H1 (cell line): ENCODE measurements at regions not wholly inside any gene's neighbourhood (a gene's known extent, or its start where the extent isn't known, plus 50 kb on each side); places are given as distances from the start of the nearest gene placed in this dataset.

ENCODE experiments used
- CTCF ChIA-PET: fragments of 300-600 bp; sonication (Branson Sonifier 250); formaldehyde crosslinking; loops from one replicate; lab custom pipeline; 2021; ENCODE audit not compliant: partially characterized antibody; lab: Charles Lee
- POLR2A ChIA-PET: fragments of 300-600 bp; sonication (Branson Sonifier 250); formaldehyde crosslinking; loops from one replicate; lab custom pipeline; 2021; ENCODE audit warnings: inconsistent platforms; ENCODE audit not compliant: partially characterized antibody; lab: Charles Lee
- DNase-seq, 2 experiments: peaks; one replicate each; pipeline versions ENCODE4 v3.0.0 to v3.0.0-alpha.2; 2010 to 2022; ENCODE audit warnings: low spot score in 2 of 2, low read depth in 1 of 2, mixed read lengths in 1 of 2
- FAIRE-seq: peaks from 2 replicates; lab custom pipeline; 2011; peaks lifted over from hg19 to GRCh38; lab: Jason Lieb, UNC
- H2AFZ ChIP-seq: 2 replicates; pipeline ENCODE4 v1.8.1; 2012; ENCODE audit warnings: low read length, inconsistent platforms
- H2AK5ac ChIP-seq: 2 replicates; pipeline ENCODE4 v1.6.1; 2013; ENCODE audit warnings: low read depth, low read length
- H2BK120ac ChIP-seq: replicated peaks from 2 replicates; pipeline ENCODE3; 2013; ENCODE audit warnings: low read depth, low read length, inconsistent platforms
- H2BK12ac ChIP-seq: 2 replicates; pipeline ENCODE4 v1.6.1; 2013; ENCODE audit warnings: low read depth, low read length
- H2BK15ac ChIP-seq: 2 replicates; pipeline ENCODE4 v1.6.1; 2013; ENCODE audit warnings: low read length
- H2BK20ac ChIP-seq: 2 replicates; pipeline ENCODE4 v1.6.1; 2013; ENCODE audit warnings: low read length
- H2BK5ac ChIP-seq: 2 replicates; pipeline ENCODE4 v1.6.1; 2013; ENCODE audit warnings: low read depth, low read length
- H3K14ac ChIP-seq: 2 replicates; pipeline ENCODE4 v1.6.1; 2013; ENCODE audit warnings: inconsistent platforms; ENCODE audit not compliant: insufficient read length
- H3K18ac ChIP-seq: 2 replicates; pipeline ENCODE4 v1.6.1; 2013; ENCODE audit warnings: low read length; ENCODE audit errors: extremely low read depth
- H3K23ac ChIP-seq: 2 replicates; pipeline ENCODE4 v1.6.1; 2013; ENCODE audit warnings: inconsistent platforms; ENCODE audit not compliant: insufficient read length
- H3K23me2 ChIP-seq: 2 replicates; pipeline ENCODE4 v1.6.1; 2013; ENCODE audit warnings: low read depth, low read length
- H3K27ac ChIP-seq: 2 replicates; pipeline ENCODE4 v1.6.1; 2011; ENCODE audit warnings: low read depth, low read length, inconsistent platforms
- H3K27me3 ChIP-seq, 4 experiments: replicated peaks in 1 of 4; 1 replicate in 1 of 4; 2 replicates in 3 of 4; pipeline versions ENCODE4 v1.6.1 to v1.8.1; 2011 to 2013; ENCODE audit warnings: low read length in 3 of 4, mild to moderate bottlenecking in 3 of 4, inconsistent platforms in 2 of 4, mixed read lengths in 2 of 4, moderate library complexity in 1 of 4; ENCODE audit not compliant: control insufficient read depth in 3 of 4, insufficient read depth in 3 of 4; ENCODE audit errors: extremely low read depth in 1 of 4
- H3K36me3 ChIP-seq, 4 experiments: 2 replicates each; pipeline versions ENCODE4 v1.6.1 to v1.8.1; 2011 to 2013; ENCODE audit warnings: mild to moderate bottlenecking in 4 of 4, low read length in 3 of 4, moderate library complexity in 2 of 4, control low read depth in 1 of 4, inconsistent platforms in 1 of 4; ENCODE audit not compliant: insufficient read depth in 4 of 4, control insufficient read depth in 2 of 4
- H3K4ac ChIP-seq: replicated peaks from 2 replicates; pipeline ENCODE3; 2013; ENCODE audit warnings: low read length, low read depth, mixed read lengths, inconsistent platforms; ENCODE audit not compliant: insufficient read length
- H3K4me1 ChIP-seq, 4 experiments: replicated peaks in 1 of 4; 1 replicate in 1 of 4; 2 replicates in 3 of 4; pipeline versions ENCODE4 v1.6.1 to v1.8.1; 2011 to 2013; ENCODE audit warnings: low read length in 3 of 4, inconsistent platforms in 2 of 4, mixed read lengths in 1 of 4; ENCODE audit not compliant: insufficient read depth in 4 of 4, control insufficient read depth in 3 of 4
- H3K4me2 ChIP-seq, 2 experiments: 2 replicates each; pipeline versions ENCODE4 v1.6.1 to v1.8.1; 2011 to 2013; ENCODE audit warnings: low read depth in 2 of 2, low read length in 2 of 2, control low read depth in 1 of 2, inconsistent platforms in 1 of 2, mild to moderate bottlenecking in 1 of 2; ENCODE audit not compliant: insufficient read depth in 1 of 2
- H3K4me3 ChIP-seq, 4 experiments: fragments of 200-600, 300-600 bp in 1 of 4; sonication (generic), shearing (Covaris generic), sonication (Bioruptor Twin) in 1 of 4; 2 replicates each; pipeline versions ENCODE4 v1.5.1 to v1.8.1; 2011 to 2016; ENCODE audit warnings: low read length in 4 of 4, low read depth in 3 of 4, control low read depth in 2 of 4, inconsistent platforms in 2 of 4, mild to moderate bottlenecking in 2 of 4, mixed read lengths in 1 of 4, moderate library complexity in 1 of 4; ENCODE audit not compliant: insufficient read depth in 2 of 4; ENCODE audit errors: extremely low read depth in 1 of 4
- H3K56ac ChIP-seq: replicated peaks from 2 replicates; pipeline ENCODE3; 2013; ENCODE audit warnings: low read depth, mild to moderate bottlenecking, mixed read lengths, low read length, inconsistent platforms; ENCODE audit not compliant: insufficient read length
- H3K79me1 ChIP-seq: 2 replicates; pipeline ENCODE4 v1.6.1; 2013; ENCODE audit warnings: low read depth, low read length, control low read depth
- H3K79me2 ChIP-seq, 2 experiments: 2 replicates each; pipeline versions ENCODE4 v1.6.1 to v1.8.1; 2012 to 2013; ENCODE audit warnings: low read length in 2 of 2, mild to moderate bottlenecking in 2 of 2, inconsistent platforms in 1 of 2; ENCODE audit not compliant: insufficient read depth in 2 of 2, control insufficient read depth in 1 of 2
- H3K9ac ChIP-seq, 4 experiments: replicated peaks in 1 of 4; 1 replicate in 1 of 4; 2 replicates in 3 of 4; pipeline versions ENCODE4 v1.6.1 to v1.8.1; 2011 to 2013; ENCODE audit warnings: low read depth in 3 of 4, low read length in 3 of 4, control low read depth in 2 of 4, mild to moderate bottlenecking in 2 of 4, moderate library complexity in 2 of 4, inconsistent platforms in 1 of 4; ENCODE audit errors: extremely low read depth in 1 of 4
- H3K9me3 ChIP-seq, 2 experiments: 2 replicates each; pipeline versions ENCODE4 v1.6.1 to v1.8.1; 2012 to 2013; ENCODE audit warnings: mild to moderate bottlenecking in 2 of 2, moderate library complexity in 2 of 2, control low read depth in 1 of 2, inconsistent platforms in 1 of 2, low read depth in 1 of 2, low read length in 1 of 2, mixed read lengths in 1 of 2; ENCODE audit not compliant: insufficient read depth in 2 of 2
- H4K20me1 ChIP-seq, 2 experiments: replicated peaks in 1 of 2; 2 replicates each; pipeline versions ENCODE3 to v1.8.1; 2011 to 2013; ENCODE audit warnings: inconsistent platforms in 2 of 2, low read length in 2 of 2, mild to moderate bottlenecking in 1 of 2; ENCODE audit not compliant: insufficient read depth in 2 of 2, control insufficient read depth in 1 of 2
- H4K5ac ChIP-seq: 2 replicates; pipeline ENCODE4 v1.6.1; 2013; ENCODE audit warnings: low read length, low read depth, mixed read lengths, inconsistent platforms; ENCODE audit not compliant: insufficient read length
- H4K8ac ChIP-seq: 2 replicates; pipeline ENCODE4 v1.8.0; 2013; ENCODE audit warnings: mild to moderate bottlenecking, moderate library complexity, low read length, inconsistent platforms; ENCODE audit not compliant: insufficient read depth; ENCODE audit errors: extremely low read depth
- H4K91ac ChIP-seq: replicated peaks from 2 replicates; pipeline ENCODE3; 2013; ENCODE audit warnings: low read length, mixed read lengths, inconsistent platforms; ENCODE audit not compliant: insufficient read length
- ATF3 ChIP-seq: IDR thresholded peaks from 2 replicates; pipeline ENCODE4 v1.6.1; 2011; ENCODE audit warnings: low read depth, mild to moderate bottlenecking, low read length; ENCODE audit not compliant: insufficient read depth
- BACH1 ChIP-seq: IDR thresholded peaks from 2 replicates; pipeline ENCODE4 v1.6.1; 2012; ENCODE audit warnings: low read length, improper control_type of control experiment
- FOSL1 ChIP-seq: IDR thresholded peaks from 2 replicates; pipeline ENCODE4 v1.6.1; 2011; ENCODE audit warnings: mild to moderate bottlenecking, low read depth, low read length, moderate library complexity; ENCODE audit not compliant: insufficient read depth
- JUN ChIP-seq: IDR thresholded peaks from 2 replicates; pipeline ENCODE4 v1.6.1; 2011; ENCODE audit warnings: low read depth, mild to moderate bottlenecking, improper control_type of control experiment, low read length
- RBBP5 ChIP-seq: IDR thresholded peaks from 2 replicates; pipeline ENCODE4 v1.7.1; 2012; ENCODE audit warnings: low read depth, mild to moderate bottlenecking, inconsistent platforms, low read length, moderate library complexity, borderline replicate concordance
- RXRA ChIP-seq: IDR thresholded peaks from 2 replicates; pipeline ENCODE4 v1.6.1; 2011; ENCODE audit warnings: low read depth, mild to moderate bottlenecking, low read length, moderate library complexity; ENCODE audit not compliant: insufficient read depth
- TEAD4 ChIP-seq: IDR thresholded peaks from 2 replicates; pipeline ENCODE4 v1.6.1; 2012; ENCODE audit warnings: low read depth, low read length, inconsistent platforms, mixed read lengths

GRCh38 chr2:47307066-47307465 lies 62.0 kb upstream of the EPCAM start:
- Histone ChIP-seq H3K27ac (no peak overlapping the region), H3K18ac (no peak overlapping the region), H3K4me1 (peaks cover 0 to 13% (median 10%) of the 10 kb centered on the region in 4 experiments; a peak in 6 of 7 replicates), H2BK20ac (no peak overlapping the region), H2BK120ac (no peak overlapping the region), H2BK5ac (no peak overlapping the region), H4K5ac (no peak overlapping the region), H3K4me3 (no peak overlapping the region), H3K9ac (no peak overlapping the region), H3K9me3 (no peaks in the 10 kb centered on the region), H3K36me3 (no peaks in the 10 kb centered on the region)
- DNase-seq = no peak
- TF ChIP-seq ATF3 (no peak), RBBP5 (no peak), BACH1 (no peak), TEAD4 (no peak), RXRA (no peak), JUN (no peak), FOSL1 (no peak)
- TF ChIP-seq, all 59 proteins: peak for 0
- Histone ChIP-seq H3K4me2 (no peak overlapping the region), H4K8ac (no peak overlapping the region), H2BK15ac (no peak overlapping the region), H4K20me1 (no peaks in the 10 kb centered on the region), H2AFZ (no peak overlapping the region), H4K91ac (no peak overlapping the region), H3K14ac (no peak overlapping the region), H3K23me2 (no peaks in the 10 kb centered on the region), H2BK12ac (no peak overlapping the region), H3K27me3 (no peaks in the 10 kb centered on the region), H2AK5ac (no peak overlapping the region), H3K79me1 (no peaks in the 10 kb centered on the region), H3K56ac (no peak overlapping the region), H3K4ac (no peak overlapping the region), H3K23ac (no peak overlapping the region), H3K79me2 (no peaks in the 10 kb centered on the region)
- CTCF ChIA-PET = interaction anchor here (0.6 to 16.2 kb wide), 10 partner anchors 8 to 928 kb away, joined by 3 to 164 read pairs (median 4); no protein-coding TSS in a partner anchor
- FAIRE-seq = no peak
- POLR2A ChIA-PET = interaction anchor here (0.7 to 1.8 kb wide), 2 partner anchors 26 to 135 kb away, joined by 3 to 6 read pairs; no protein-coding TSS in a partner anchor
